HG02678 (cell line): ENCODE measurements at regions not wholly inside any gene's neighbourhood (a gene's known extent, or its start where the extent isn't known, plus 50 kb on each side); places are given as distances from the start of the nearest gene placed in this dataset.

Experiments used
- ATAC-seq: cut with Tn5 transposase; IDR thresholded peaks from one replicate; pipeline ENCODE4 v1.9.1; 2021; ENCODE audit warnings: mild to moderate bottlenecking, moderate library complexity; ENCODE audit not compliant: unreplicated experiment

DNA sequence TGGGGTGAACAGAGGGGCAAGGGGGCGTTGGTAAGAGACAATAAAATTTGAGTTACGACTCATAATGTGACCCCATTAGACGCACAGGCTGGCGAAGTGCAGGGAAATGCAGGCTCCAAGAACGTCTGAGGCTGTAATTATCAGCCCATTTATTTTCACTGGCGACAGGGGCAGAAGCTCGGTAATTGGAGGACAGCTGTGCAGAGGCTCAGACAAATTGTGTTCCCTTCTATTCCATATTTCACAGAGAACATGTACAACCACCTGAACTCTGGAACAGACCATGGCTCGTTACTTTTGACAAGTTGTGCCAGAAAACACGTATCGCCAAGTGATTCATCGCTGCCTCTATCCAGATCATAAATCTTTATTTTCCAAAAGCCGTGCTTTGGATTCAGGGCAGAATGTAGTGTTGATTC is 137.3 kb upstream of the FRMD4A start:
- ATAC-seq = no peak

DNA sequence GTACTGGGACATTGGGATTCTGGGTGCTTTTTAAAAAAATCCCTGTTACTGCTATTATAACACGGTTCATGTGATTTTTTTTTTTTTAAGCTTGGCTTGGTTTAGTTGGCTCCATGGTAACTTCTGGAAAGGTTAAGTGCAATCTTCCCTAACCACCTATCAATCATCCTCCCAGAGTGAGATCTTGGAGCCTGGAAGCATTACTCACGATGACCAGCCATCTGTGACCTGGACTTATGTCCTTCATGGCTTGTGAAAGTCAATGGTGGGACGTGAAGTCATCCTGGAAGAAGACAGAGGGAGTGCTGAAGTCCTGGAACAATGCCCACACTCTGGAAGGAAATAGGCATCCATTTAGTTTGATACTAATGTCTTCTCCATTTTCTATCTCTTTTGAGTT is 135.5 kb upstream of the FRMD4A start:
- ATAC-seq = no peak

DNA sequence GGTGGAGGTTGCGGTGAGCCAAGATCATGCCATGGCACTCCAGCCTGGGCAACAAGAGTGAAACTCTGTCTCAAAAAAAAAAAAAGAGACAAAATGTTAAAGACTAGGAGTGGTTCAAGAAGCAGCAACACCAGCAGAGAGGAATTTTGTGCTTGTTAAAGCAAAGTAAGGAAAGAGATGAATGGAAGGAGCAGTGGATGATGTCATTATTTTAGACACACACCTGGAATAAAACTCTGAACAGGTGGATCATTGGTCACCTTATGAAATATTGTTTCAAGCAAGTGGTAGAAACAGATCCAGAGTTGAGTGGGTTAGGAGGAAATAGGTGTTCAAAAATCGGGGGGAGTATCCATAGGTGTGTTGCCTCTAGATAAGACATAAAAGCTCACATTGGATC is 129.7 kb upstream of the FRMD4A start:
- no peak for ATAC-seq

DNA sequence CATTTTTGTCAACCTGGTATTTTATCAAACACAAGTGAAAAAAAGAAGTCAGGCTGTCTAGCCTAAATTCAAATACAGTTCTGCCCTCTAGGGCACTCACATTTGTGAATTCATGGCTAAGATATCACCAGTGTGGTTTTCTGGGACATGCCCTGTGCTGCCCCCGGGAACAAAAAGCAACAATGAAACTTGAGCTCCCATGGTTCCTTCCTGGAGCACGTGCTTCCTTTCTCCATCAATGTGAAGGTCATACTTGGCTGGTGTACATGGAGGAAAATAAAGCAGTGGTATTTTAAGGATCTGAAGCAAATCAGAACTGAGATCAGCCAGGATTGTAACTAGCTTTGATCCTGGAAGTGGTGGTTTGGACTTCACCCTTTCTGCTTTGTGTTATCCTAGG is 128.9 kb upstream of the FRMD4A start:
- ATAC-seq = no peak

DNA sequence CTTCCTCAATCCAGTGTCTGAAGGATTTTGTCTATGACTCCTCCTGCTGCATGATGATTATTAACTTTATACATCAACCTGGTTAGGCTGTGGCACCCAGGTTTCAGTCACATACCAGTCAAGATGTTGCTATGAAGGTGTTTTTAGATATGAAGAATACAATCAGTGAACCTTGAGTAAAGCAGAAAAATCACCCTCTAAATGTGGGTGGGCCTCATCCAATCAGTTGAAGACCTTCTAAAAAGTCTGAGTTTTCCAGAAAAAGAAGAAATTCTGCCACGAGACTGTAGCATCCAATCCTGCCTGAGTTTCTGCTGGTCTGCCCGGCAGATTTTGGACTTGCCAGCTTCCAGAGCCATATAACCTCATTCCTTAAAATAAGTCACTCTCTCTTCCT is 126.1 kb upstream of the FRMD4A start:
- no peak for ATAC-seq

DNA sequence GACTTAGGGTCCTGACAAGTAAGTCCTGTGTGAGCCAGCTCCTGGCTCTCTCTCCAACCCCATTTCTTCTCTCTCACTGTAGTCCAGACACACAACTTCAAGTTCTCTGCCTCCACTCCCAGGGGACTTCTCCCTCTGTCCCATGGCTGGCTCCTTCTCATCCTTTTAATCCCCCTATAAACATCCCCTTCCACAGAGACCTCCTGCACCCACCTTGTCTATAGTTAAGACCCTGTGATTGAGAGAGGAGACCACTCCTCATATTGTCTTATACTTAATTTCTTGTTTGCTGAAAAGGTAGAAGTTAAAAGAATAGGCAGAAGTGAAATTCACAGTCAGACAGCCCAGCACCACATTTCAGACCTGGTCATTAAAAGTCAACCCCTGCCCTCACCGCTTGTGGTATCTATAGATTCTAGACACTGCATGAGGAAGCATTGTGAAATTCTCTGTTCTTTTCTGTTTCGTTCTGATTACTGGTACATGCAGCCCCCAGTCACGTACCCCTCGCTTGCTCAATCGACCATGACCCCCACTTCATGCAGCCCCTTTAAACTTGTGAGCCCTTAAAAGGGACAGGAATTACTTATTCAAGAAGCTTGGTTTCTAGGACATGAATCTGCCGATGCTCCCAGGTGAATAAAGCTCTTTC is 125.6 kb upstream of the FRMD4A start:
- no peak for ATAC-seq

DNA sequence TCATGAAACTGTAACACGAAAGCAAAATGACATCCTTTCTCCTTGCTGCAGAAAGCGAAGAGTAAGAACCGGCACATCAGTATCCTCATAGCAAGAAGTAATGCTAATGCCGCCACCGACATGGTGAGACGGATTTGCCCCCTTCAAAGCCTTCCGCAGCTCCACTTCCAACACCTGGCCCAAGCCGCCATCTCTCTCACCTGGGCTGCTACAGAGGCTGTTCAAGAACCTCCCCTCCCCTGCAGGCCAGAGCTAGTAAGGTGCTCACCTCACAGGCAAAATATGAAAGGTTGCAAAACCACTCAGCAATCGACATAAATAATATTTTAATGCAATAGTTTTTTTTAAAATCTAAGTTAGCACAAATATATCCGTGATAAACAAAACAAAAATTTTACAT is 123.9 kb upstream of the FRMD4A start:
- ATAC-seq = no peak

DNA sequence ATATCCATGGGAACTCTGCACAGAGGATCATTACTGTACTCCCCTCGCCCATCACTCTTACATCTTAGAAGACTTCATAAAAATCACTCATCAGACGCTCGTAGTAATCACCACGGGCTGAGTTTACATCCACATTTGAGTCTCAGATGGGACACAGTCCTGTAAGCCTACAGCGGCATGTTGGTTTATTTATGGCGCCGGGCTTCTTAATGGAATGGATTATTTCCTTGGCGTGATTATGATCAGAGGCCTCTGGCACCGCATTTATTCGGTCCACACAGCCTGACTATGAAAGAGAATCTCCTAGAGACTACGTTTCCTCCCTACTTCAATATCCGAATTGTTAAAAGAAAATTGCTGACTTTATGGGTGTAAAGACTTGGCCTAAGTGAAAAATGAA is 123.5 kb upstream of the FRMD4A start:
- ATAC-seq = no peak

DNA sequence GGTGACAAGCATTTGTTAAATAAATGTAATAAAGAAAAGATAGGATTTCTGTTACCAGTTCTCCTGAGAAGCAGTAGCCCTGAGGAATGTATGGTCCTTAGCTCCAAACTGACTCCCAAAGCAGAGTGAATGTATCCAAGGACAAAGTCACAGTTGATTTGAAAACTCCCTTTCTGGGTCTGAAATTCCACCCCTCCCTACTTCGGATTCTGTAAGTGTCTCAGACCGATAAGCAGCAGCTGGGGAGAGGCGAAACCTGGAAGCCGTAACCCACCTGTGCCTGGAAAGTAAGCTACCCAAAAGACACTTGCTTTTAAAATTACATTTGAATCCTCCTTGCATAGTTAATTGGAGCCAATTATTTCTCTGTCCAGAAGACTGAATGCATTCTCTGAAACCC is 122.9 kb upstream of the FRMD4A start:
- ATAC-seq = no peak

DNA sequence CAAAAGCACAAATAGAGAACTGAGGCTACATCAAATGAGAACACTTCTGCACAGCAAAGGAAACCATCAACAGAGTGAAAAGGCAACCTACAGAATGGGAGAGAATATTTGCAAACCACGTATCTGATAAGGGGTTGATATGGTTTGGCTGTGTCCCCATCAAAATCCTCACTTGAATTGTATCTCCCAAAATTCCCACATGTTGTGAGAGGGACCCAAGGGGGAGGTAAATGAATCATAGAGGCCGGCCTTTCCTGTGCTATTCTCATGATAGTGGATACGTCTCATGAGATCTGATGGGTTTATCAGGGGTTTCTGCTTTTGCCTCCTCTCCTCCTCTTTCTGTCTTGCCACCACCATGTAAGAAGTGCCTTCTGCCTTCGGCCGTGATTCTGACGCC is 120.6 kb upstream of the FRMD4A start:
- no peak for ATAC-seq

DNA sequence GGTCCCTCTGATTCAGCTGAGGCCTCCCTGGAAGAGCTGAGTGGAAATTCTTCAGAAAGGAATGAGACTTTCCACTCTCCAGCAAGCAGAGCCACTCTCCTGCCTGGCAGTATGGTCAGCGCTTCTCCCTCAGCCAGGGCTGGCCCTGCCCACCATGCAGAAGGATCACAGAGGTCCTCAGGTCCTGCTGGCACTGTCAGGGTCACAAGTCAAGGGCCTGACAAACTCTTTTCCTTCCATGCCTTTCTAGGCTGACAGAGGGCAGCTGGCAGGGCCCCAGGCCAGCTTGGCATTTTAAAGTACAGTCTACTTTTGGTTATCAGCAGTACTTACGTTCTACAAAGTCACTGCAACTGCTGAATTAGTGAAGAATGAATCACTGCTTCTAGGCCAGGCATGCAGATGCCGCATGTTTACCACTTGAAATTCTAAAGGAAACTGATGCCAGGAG is 119.3 kb upstream of the FRMD4A start:
- ATAC-seq = no peak

DNA sequence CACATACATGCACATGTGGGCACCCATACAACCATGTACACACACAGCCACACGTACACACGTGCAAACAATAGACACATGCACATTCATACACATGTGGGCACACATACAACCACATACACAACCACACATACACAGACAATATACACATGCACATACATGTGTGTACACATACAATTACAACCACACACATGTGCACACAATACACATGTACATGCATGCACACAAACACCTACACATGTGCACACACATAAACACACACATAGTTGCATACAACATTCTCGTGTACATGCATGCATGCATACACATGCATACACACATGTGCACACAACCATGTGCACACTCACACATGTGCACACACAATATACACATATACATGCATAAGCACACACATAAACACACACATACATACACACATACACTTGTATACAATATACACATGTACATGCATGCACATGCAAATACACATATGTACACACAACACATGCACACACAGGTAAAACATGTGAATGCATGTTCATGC is 118.6 kb upstream of the FRMD4A start:
- ATAC-seq = no peak

DNA sequence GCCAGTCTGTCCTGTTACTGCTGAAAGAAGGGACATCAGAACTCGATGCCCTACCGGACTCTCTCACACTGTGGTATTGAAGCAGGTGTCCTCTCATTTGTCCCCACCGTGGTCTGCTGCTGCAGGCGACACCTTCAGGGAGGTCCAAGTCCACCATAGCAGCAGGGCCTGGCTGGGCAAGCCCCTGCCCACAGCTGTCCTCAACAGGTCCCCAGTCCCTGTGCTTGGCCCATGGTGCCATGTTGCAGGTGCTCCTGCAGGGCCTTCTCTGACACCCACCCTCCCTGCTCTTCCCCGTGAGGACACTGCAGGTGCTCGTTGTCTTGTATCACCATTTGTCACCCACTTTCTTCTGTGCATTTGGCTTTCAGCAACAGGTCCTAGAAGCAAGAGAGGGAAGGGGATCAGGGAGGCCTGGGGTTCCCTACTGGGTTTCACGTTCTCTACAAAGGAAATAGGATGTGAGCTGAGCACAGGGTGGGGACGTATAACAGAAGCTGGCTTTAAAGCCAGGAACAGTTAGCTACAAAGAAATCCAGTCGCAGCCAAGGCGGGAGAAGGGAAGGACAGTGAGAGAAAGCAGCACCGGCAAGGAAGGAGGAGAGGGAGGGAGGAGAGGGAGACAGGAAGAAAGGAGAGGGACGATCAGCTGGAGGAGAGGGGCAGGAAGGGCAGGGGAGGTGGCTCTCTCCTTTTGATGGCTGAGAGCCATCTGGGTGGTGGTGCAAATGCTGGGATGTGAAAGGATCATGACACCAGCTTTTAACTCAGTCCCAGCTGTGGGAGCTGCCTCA is 117.7 kb upstream of the FRMD4A start:
- ATAC-seq = no peak

DNA sequence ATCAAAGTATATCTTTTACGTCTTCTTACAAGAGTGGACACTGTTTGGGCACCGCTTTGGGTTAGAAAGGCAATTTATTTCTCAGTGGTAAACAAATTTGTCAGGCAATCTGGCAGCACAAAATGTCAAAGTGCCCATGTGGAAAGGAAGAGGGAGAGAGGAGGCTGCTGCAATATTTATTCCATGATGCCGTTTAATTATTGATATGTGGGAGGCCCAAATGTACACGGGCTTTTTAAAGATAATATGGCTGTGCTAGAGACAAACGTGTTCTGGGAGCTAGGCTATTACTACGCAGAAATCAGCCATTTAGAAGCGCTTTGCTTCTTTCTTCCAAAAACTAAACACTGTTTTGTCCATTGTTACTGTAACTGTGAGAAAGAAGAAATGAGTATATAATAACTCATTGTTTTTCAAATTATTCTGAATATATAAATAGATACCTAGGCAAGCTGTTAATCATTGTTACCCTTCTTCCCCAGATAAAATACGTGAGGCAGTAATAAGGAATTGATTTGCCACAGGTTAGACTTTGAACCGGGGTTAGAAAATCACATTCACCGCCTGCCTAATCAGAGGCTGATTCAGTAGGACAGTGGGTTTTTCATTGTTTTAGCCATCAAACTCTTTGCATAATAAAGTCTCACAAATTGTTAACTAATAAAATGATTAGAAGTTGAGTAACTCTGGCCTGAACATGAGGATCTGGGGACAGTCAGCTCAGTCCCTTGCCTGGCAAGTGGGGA is 116.5 kb upstream of the FRMD4A start:
- no peak for ATAC-seq

DNA sequence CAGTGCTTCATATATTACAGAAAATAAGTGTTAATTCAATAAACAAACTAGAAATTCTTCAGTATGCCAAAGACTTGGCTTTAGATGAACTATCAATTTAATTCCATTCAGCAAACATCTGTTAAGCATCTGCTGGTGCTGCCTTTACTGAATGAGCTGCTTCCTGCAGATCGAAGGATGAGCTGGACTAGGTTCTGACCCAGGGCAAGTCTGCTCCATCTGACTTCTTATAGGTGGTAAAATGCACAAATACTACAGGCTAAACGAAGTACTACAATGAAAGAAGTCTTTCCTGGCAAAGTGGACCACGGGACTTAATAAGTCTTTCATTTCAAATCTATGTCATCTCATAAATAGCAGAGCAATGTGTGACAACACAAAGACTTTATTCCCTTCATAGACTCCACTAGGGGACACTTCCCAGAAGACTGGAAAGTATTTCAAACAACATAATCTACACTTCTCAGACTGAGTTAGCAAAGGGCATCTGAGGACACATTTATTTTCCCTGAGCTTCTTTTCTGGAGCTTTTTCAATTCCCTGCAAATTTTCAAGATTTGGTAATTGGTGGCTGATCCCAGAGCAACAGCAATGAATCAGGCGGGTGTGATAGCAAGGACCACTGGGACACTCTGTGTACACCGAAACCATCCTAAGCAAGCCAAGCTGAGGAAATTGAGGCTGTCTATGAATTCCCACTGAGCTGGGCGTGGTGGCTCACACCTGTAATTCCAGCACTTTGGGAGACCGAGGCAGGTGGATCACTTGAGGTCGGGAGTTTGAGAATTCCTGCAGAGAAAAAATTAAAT is 108.9 kb upstream of the FRMD4A start:
- ATAC-seq = no peak

DNA sequence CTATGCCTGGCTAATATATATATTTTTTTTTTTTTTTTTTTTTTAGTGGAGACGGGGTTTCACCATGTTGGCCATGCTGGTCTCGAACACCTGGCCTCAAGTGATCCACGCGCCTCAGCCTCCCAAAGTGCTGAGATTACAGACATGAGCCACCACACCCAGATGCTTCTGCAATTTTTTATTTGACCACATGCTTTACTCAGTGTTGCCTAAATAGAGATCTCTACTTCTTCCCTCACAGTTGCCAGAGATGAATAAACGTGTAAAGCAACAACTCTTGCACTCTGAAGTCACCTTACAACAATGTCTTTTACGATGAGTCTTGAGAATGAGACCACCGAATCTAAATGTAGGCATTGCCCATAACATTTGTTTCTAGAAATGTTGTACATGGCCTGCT is 107.9 kb upstream of the FRMD4A start:
- no peak for ATAC-seq

DNA sequence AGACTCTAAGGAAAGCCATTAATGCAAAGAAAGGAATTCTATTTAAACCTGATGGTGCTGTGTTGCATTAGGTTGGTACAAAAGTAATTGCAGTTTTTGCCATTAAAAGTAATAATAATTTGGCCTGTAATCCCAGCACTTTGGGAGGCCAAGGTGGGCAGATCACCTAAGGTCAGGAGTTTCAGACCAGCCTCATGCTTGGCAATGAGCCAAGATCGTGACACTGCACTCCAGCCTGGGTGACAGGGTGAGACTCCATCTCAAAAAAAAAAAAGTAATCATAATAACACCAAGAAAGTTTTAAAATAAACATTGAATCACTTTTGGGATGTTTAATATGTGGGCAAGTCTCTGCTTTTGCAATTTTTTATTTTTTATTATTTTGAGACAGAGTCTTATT is 107.3 kb upstream of the FRMD4A start:
- ATAC-seq = no peak

DNA sequence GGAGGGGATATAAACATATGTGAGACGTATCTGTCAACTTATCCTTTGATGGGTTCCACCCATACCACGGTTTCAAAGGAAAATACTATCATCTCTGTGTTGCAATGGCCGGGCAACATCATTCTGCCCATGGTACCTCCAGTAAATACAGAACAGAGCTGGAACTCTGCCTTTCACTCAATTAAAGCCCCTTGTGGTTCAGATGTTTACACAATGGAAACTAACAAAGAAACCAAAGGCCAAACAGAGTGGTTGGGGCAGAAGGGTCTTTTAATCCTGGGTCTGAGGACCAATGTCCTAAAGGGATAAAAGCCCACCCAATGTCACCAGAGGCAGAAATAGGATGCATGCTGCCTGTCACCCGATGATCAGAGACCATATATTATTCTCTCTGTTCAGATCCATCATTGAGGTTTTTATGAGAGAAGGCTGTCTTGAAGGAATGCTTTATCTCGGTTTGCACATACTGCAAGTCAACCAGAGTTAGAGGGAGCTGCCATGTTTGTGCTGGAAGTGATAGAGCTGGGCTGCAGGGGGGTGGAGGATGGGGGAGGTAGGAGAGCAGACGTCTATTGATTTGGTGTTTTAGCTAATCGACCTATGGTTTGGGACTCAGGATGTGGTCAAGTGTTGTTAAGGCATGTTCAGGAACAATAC is 105.4 kb upstream of the FRMD4A start:
- ATAC-seq = no peak

DNA sequence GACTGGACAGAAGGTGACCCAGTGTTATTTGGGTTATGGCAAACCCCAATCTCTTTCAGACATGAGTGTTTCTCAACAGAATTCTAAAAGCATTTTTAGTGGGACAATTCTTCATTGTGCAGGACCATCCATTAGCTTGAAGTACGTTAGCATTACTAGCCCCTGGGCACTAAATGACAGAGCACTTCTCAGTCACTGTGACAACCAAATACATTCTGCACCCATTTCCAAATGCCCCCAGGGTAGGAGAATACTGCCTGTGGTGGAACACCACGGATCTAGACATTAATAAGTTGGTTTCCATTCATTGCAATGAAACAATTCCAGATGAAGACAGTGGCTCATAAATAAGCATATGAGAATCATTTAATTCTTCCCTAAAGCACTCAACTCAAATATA is 102.4 kb upstream of the FRMD4A start:
- no peak for ATAC-seq

DNA sequence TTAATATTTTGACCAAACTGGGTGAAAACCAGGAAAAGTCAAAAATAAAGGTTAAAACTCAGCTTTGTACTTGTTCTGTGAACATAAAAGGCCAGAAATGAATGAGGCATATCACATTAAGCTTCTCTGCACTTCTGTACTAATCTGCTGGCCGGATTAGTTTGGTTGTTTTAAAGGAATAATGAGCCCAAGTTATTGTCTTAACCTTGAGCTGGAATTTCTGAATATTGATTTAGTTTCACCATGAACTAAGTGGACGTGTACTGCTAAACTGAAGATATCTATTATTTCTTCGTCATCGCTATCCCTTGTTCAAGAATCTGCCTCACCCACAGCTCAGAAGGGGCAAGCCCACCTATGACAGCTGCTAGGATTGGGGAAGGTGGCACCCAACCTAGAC is 101.1 kb upstream of the FRMD4A start:
- ATAC-seq = no peak
